Ishikawa (cell line): ENCODE measurements at regions not wholly inside any gene's neighbourhood (a gene's known extent, or its start where the extent isn't known, plus 50 kb on each side); places are given as distances from the start of the nearest gene placed in this dataset.

Experiments
- EP300 ChIP-seq: IDR thresholded peaks from 2 replicates; pipeline ENCODE4 v1.6.1; 2012; ENCODE audit warnings: borderline replicate concordance
- RAD21 ChIP-seq: IDR thresholded peaks from 2 replicates; pipeline ENCODE4 v1.6.1; 2012; ENCODE audit warnings: low read depth
- TAF1 ChIP-seq: IDR thresholded peaks from 2 replicates; pipeline ENCODE4 v1.6.1; 2012; ENCODE audit warnings: low read depth, mild to moderate bottlenecking

GRCh38 chrX:140563893-140564292 lies 59.0 kb upstream of the SOX3 start:
- no peak for TF ChIP-seq TAF1
- no peak for TF ChIP-seq RAD21
- no peak for TF ChIP-seq EP300
